ENCODE measurements at regions not wholly inside any gene's neighbourhood (a gene's known extent, or its start where the extent isn't known, plus 50 kb on each side); places are given as distances from the start of the nearest gene placed in this dataset.

- in situ Hi-C loops (cut with HindIII; ENCODE audit: low sequenced_read_pairs): no loop called here
- TF ChIP-seq CTCF (IDR thresholded peaks at IDR 0.05; ENCODE audit: low read depth, low read length): no peak
- DNase-seq (ENCODE audit: low read depth, low spot score): no peak
- H3K4me3 ChIP-seq (ENCODE audit: low read depth, low read length): no peak overlapping the region
Measured at GRCh38 chr12:30136696-30137095, 353.0 kb upstream of the TMTC1 start.

DNA sequence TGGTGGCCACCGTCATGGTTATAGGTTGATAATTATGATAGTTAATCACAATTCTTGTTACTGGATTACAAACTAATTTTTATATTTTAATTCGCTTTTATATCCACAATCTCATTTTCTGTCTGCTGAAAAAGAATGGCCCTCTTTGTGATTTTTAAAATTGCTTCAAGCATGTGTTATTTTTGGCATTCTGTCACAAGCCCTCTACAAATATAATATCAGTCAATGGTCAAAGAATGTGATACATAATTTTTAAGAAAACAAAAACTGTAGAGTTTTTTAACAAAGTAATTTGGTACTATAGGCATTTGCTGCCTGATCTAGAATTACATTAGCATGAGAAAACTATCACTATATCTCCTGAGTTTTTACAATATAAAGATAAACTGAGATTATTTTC, 352.0 kb upstream of the TMTC1 start:
- DNase-seq (ENCODE audit: low read depth, low spot score): no peak
- TF ChIP-seq CTCF (IDR thresholded peaks at IDR 0.05; ENCODE audit: low read depth, low read length): no peak
- in situ Hi-C loops (cut with HindIII; ENCODE audit: low sequenced_read_pairs): no loop called here
- no peak overlapping the region for H3K4me3 ChIP-seq (ENCODE audit: low read depth, low read length)

DNA sequence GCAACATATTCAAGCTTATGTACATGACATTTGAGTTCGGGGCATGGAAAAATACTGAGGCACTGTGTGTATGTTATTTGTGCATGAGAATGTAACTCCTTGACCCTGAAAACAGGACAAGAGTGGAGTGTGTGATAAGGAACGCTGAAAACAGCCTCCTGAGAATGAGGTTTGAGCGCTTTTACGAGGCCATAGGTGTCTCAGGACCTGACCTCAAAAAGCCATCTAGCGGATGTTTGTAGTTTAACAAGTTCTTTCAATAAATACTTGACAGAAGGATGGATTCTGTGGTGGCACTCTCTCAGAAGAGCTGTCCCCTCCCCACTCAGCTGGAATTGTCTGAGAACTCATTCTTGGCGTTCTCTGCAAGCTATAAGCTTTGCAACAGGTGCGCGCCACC, 350.5 kb upstream of the TMTC1 start:
- in situ Hi-C loops (cut with HindIII; ENCODE audit: low sequenced_read_pairs): no loop called here
- H3K4me3 ChIP-seq (ENCODE audit: low read depth, low read length): no peak overlapping the region
- TF ChIP-seq CTCF (IDR thresholded peaks at IDR 0.05; ENCODE audit: low read depth, low read length): no peak
- no peak for DNase-seq (ENCODE audit: low read depth, low spot score)

GRCh38 chr12:30126944-30127343, 343.2 kb upstream of the TMTC1 start:
- TF ChIP-seq CTCF (IDR thresholded peaks at IDR 0.05; ENCODE audit: low read depth, low read length): no peak
- in situ Hi-C loops (cut with HindIII; ENCODE audit: low sequenced_read_pairs): no loop called here
- H3K4me3 ChIP-seq (ENCODE audit: low read depth, low read length): no peak overlapping the region

DNA sequence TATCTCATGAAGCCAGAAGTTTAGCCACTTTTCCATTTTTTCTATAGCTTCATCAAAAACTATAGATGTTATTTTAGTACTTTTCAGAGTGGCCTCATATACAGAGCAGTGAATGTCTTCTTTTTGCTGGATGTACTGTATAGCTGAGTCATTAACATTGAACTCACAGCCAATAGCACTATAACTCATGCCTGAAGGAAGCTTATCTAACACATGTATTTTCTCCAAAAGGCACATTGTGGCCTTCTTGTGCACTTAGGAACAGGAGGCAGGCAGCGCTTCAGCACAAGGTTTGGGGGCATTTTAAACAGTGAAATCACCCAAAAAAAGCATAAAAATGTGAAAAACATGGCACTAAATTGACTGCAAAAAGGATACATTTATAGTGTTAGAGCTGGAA, 336.8 kb upstream of the TMTC1 start:
- in situ Hi-C loops (cut with HindIII; ENCODE audit: low sequenced_read_pairs): no loop called here
- no peak for DNase-seq (ENCODE audit: low read depth, low spot score)
- no peak for TF ChIP-seq CTCF (IDR thresholded peaks at IDR 0.05; ENCODE audit: low read depth, low read length)
- H3K4me3 ChIP-seq (ENCODE audit: low read depth, low read length): no peak overlapping the region

More at GRCh38 chr12:30126944-30127343, 343.2 kb upstream of the TMTC1 start:
- DNase-seq (ENCODE audit: low read depth, low spot score): no peak

DNA sequence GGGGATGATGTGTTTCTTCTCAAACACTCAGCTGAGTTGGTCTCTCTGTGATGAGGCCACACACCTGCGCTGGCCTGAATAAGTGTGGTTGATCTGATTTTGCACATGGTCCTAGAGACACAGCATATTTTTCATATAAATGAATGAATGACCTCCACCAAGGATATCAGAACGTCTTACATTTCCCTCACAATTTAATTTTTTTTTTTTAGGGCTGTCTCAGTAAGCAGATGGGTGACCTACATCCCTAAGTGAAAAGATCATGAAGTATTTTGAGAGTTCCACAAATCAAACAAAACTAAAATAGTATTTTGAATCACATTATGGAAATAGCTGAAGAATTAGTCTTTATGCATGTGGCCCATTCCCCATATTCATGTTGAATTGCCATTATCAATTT, 333.7 kb upstream of the TMTC1 start:
- no peak for TF ChIP-seq CTCF (IDR thresholded peaks at IDR 0.05; ENCODE audit: low read depth, low read length)
- H3K4me3 ChIP-seq (ENCODE audit: low read depth, low read length): no peak overlapping the region
- in situ Hi-C loops (cut with HindIII; ENCODE audit: low sequenced_read_pairs): no loop called here
- no peak for DNase-seq (ENCODE audit: low read depth, low spot score)

DNA sequence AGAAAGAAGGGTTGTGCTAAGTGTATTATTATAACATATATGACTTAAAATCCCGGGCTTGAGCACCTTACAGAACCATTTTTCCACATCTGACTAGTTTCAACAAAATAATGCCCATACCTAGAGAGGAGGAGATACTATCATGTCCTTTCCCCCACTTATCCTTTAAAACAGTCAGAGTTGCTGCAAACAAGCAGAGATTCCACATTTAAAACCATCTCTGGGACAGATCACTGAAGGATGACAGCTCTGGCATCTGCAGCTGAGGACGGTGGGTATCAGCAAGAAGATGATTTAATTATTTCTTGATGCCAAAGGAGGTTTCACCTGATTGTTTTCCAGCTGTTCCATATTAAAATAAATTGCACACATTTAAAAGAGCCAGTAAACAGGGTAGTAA, 328.0 kb upstream of the TMTC1 start:
- no peak for DNase-seq (ENCODE audit: low read depth, low spot score)
- TF ChIP-seq CTCF (IDR thresholded peaks at IDR 0.05; ENCODE audit: low read depth, low read length): no peak
- in situ Hi-C loops (cut with HindIII; ENCODE audit: low sequenced_read_pairs): no loop called here
- H3K4me3 ChIP-seq (ENCODE audit: low read depth, low read length): no peak overlapping the region
